NT2/D1 (cell line): ENCODE measurements at regions not wholly inside any gene's neighbourhood (a gene's known extent, or its start where the extent isn't known, plus 50 kb on each side); places are given as distances from the start of the nearest gene placed in this dataset.

Experiments
- SUZ12 ChIP-seq: IDR thresholded peaks from 2 replicates; pipeline ENCODE4 v1.6.1; 2011; ENCODE audit not compliant: insufficient read length, insufficient read depth; ENCODE audit errors: extremely low read depth
- ZNF274 ChIP-seq: IDR thresholded peaks from 2 replicates; pipeline ENCODE4 v1.6.1; 2011; ENCODE audit warnings: mild to moderate bottlenecking, low read depth, low read length

DNA sequence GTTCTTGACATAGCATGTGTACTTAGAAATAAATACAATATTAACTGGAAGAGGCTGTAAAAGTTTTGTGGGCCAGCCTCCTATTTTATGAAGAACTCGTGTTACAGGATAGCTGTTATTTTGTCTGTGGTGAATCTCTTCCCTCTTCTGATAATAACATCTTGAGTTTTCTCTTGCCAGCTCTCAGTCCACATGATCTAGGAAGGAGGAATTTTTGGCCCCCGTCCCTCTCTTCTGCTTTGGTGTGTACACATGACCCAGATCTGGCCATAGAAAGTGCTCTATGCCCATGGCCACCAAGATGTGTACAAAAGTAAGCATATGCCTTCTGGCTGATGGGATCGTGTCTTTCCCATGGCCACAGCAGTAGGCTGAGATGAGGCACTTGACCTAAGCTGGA, 108.0 kb upstream of the LEF1 start:
- TF ChIP-seq ZNF274 (no peak), SUZ12 (no peak)
